Activated T-cell treated with anti-CD3 and anti-CD28 coated beads, Interleukin-2, amount 50 U/mL, for 1 hour (primary cell): ENCODE measurements at regions not wholly inside any gene's neighbourhood (a gene's known extent, or its start where the extent isn't known, plus 50 kb on each side); places are given as distances from the start of the nearest gene placed in this dataset.
"Not testable (repeated sequence)": the region's sequence is repeated elsewhere in the genome, so short reads cannot be mapped to it uniquely, and the experiment has no call there.

Experiments
- DNase-seq: peaks from one replicate; pipeline ENCODE4 v3.0.0-alpha.2; 2020

GRCh38 chr1:173257805-173258204 lies 50.7 kb upstream of the TNFSF4 start:
- DNase-seq = no peak

- no peak for DNase-seq
Observed at GRCh38 chr1:173258479-173259264, 51.5 kb upstream of the TNFSF4 start.

GRCh38 chr1:173260329-173260728 lies 53.2 kb upstream of the TNFSF4 start:
- DNase-seq = not testable (repeated sequence)

GRCh38 chr1:173266841-173267240 lies 59.7 kb upstream of the TNFSF4 start:
- DNase-seq = no peak

GRCh38 chr1:173267453-173267945 lies 60.4 kb upstream of the TNFSF4 start:
- no peak for DNase-seq

GRCh38 chr1:173268261-173268660 lies 61.1 kb upstream of the TNFSF4 start:
- DNase-seq = no peak

GRCh38 chr1:173268786-173269277 lies 61.7 kb upstream of the TNFSF4 start:
- DNase-seq = no peak

GRCh38 chr1:173269490-173270230 lies 62.5 kb upstream of the TNFSF4 start:
- no peak for DNase-seq

- no peak for DNase-seq
Observed at GRCh38 chr1:173270243-173270642, 63.1 kb upstream of the TNFSF4 start.

GRCh38 chr1:173271021-173271420 lies 63.9 kb upstream of the TNFSF4 start:
- DNase-seq = not testable (repeated sequence)

- DNase-seq = no peak
Observed at GRCh38 chr1:173275496-173275895, 68.4 kb upstream of the TNFSF4 start.

GRCh38 chr1:173276922-173277800 lies 70.0 kb upstream of the TNFSF4 start:
- no peak for DNase-seq

- no peak for DNase-seq
Observed at GRCh38 chr1:173280899-173281660, 73.9 kb upstream of the TNFSF4 start.

- no peak for DNase-seq
Observed at GRCh38 chr1:173285048-173285447, 77.9 kb upstream of the TNFSF4 start.

GRCh38 chr1:173287785-173288184 lies 80.7 kb upstream of the TNFSF4 start:
- no peak for DNase-seq

GRCh38 chr1:173293756-173294155 lies 86.6 kb upstream of the TNFSF4 start:
- no peak for DNase-seq

GRCh38 chr1:173294843-173295242 lies 87.7 kb upstream of the TNFSF4 start:
- no peak for DNase-seq

- no peak for DNase-seq
Observed at GRCh38 chr1:173295391-173295790, 88.3 kb upstream of the TNFSF4 start.

GRCh38 chr1:173295995-173296394 lies 88.9 kb upstream of the TNFSF4 start:
- DNase-seq = no peak

GRCh38 chr1:173297798-173298391 lies 90.8 kb upstream of the TNFSF4 start:
- no peak for DNase-seq
